ENCODE measurements at regions not wholly inside any gene's neighbourhood (a gene's known extent, or its start where the extent isn't known, plus 50 kb on each side); places are given as distances from the start of the nearest gene placed in this dataset.

- TF ChIP-seq CTCF (IDR thresholded peaks at IDR 0.05) (no peak), POLR2A (IDR thresholded peaks at IDR 0.05) (no peak)
Measured at GRCh38 chr6:155795173-155795796, 339.6 kb upstream of the NOX3 start.
